OCI-LY3 (cell line): ENCODE measurements at regions not wholly inside any gene's neighbourhood (a gene's known extent, or its start where the extent isn't known, plus 50 kb on each side); places are given as distances from the start of the nearest gene placed in this dataset.

Experiments
- CTCF ChIP-seq: fragments of 200-600, 300-600 bp; sonication (generic); IDR thresholded peaks from 2 replicates; pipeline ENCODE4 v1.5.1; 2014; ENCODE audit warnings: antibody characterized with exemption, low read length, low read depth
- EZH2phosphoT487 ChIP-seq: fragments of 200-600 bp; shearing (Covaris generic); IDR thresholded peaks from 2 replicates; pipeline ENCODE4 v1.6.1; 2018; ENCODE audit warnings: antibody characterized with exemption, mixed run types, low read depth

- TF ChIP-seq CTCF (no peak), EZH2phosphoT487 (no peak)
Measured at GRCh38 chr12:4059898-4060568, 186.8 kb upstream of the PARP11 start.
